Muscle of leg (tissue), 3 donors: ENCODE measurements at regions not wholly inside any gene's neighbourhood (a gene's known extent, or its start where the extent isn't known, plus 50 kb on each side); places are given as distances from the start of the nearest gene placed in this dataset.
"Not testable (repeated sequence)": the region's sequence is repeated elsewhere in the genome, so short reads cannot be mapped to it uniquely, and the experiment has no call there.

Experiments
- DNase-seq: peaks from one replicate; pipeline ENCODE4 v3.0.0; 2013
- H3K27ac ChIP-seq: one replicate; pipeline ENCODE4 v1.5.1; 2013; ENCODE audit warnings: mild to moderate bottlenecking, low read length, control low read depth
- H3K27me3 ChIP-seq: one replicate; pipeline ENCODE4 v1.6.1; 2013; ENCODE audit warnings: low read length; ENCODE audit not compliant: control insufficient read depth, insufficient read depth
- H3K36me3 ChIP-seq: one replicate; pipeline ENCODE4 v1.6.1; 2013; ENCODE audit warnings: low read length; ENCODE audit not compliant: control insufficient read depth, insufficient read depth
- H3K4me1 ChIP-seq: one replicate; pipeline ENCODE4 v1.6.1; 2013; ENCODE audit warnings: low read length; ENCODE audit not compliant: control insufficient read depth, insufficient read depth
- H3K4me3 ChIP-seq: one replicate; pipeline ENCODE4 v1.5.1; 2013; ENCODE audit warnings: low read length, control low read depth
- H3K9me3 ChIP-seq: replicated peaks from 2 replicates; pipeline ENCODE4 v1.6.1; 2013; ENCODE audit warnings: low read depth, low read length; ENCODE audit not compliant: control insufficient read depth
- WGBS: methylation state at CpG from one replicate; pipeline ENCODE4 v1.1.5; 2013; ENCODE audit warnings: missing lambda C conversion rate; ENCODE audit not compliant: insufficient coverage; 5-methylcytosine and 5-hydroxymethylcytosine counted together

- no peak for DNase-seq
- H3K9me3 ChIP-seq: no peaks in the 10 kb centered on the region
- H3K4me1 ChIP-seq: no peaks in the 10 kb centered on the region
- H3K27ac ChIP-seq: no peak overlapping the region
- no peak overlapping the region for H3K4me3 ChIP-seq
- 60% methylated on average over 1 of the region's 3 CpGs for WGBS
- H3K27me3 ChIP-seq: peaks cover 8% of the 10 kb centered on the region
- H3K36me3 ChIP-seq: no peaks in the 10 kb centered on the region
Observed at GRCh38 chr7:131924857-131925256, 368.4 kb upstream of the PODXL start.

- H3K27me3 ChIP-seq, H3K4me1 ChIP-seq, H3K36me3 ChIP-seq, DNase-seq, H3K27ac ChIP-seq, H3K4me3 ChIP-seq, H3K9me3 ChIP-seq: not testable (repeated sequence)
- 100% methylated on average over 3 of the region's 10 CpGs for WGBS
Observed at GRCh38 chr7:131922948-131923347, 366.5 kb upstream of the PODXL start.

- H3K4me1 ChIP-seq: no peaks in the 10 kb centered on the region
- DNase-seq: no peak
Observed at GRCh38 chr7:131921016-131921415, 364.6 kb upstream of the PODXL start.

GRCh38 chr7:131919920-131920709, 363.7 kb upstream of the PODXL start:
- H3K27me3 ChIP-seq: peaks cover 2% of the 10 kb centered on the region
- H3K27ac ChIP-seq: no peak overlapping the region
- H3K4me1 ChIP-seq: no peaks in the 10 kb centered on the region
- no peak for DNase-seq
- H3K4me3 ChIP-seq: no peak overlapping the region
- no peaks in the 10 kb centered on the region for H3K36me3 ChIP-seq
- 64% methylated on average over 5 of the region's 7 CpGs for WGBS
- H3K9me3 ChIP-seq: no peaks in the 10 kb centered on the region

More at GRCh38 chr7:131921016-131921415, 364.6 kb upstream of the PODXL start:
- H3K27ac ChIP-seq: no peak overlapping the region
- no peak overlapping the region for H3K4me3 ChIP-seq
- no peaks in the 10 kb centered on the region for H3K36me3 ChIP-seq
- peaks cover 2% of the 10 kb centered on the region for H3K27me3 ChIP-seq
- no peaks in the 10 kb centered on the region for H3K9me3 ChIP-seq
- WGBS: no CpG with 5 or more reads among the region's 1 CpG

- DNase-seq: no peak
- no peaks in the 10 kb centered on the region for H3K4me1 ChIP-seq
- 66% methylated on average over 2 of the region's 2 CpGs for WGBS
- H3K27me3 ChIP-seq: peaks cover 42% of the 10 kb centered on the region
- H3K27ac ChIP-seq: no peak overlapping the region
- no peaks in the 10 kb centered on the region for H3K36me3 ChIP-seq
- H3K9me3 ChIP-seq: no peaks in the 10 kb centered on the region
- H3K4me3 ChIP-seq: no peak overlapping the region
Observed at GRCh38 chr7:131911112-131911511, 354.7 kb upstream of the PODXL start.

- peaks cover 43% of the 10 kb centered on the region for H3K27me3 ChIP-seq
- H3K4me3 ChIP-seq: no peak overlapping the region
- DNase-seq: no peak
- no peaks in the 10 kb centered on the region for H3K4me1 ChIP-seq
- WGBS: 8% methylated on average over 60 of the region's 68 CpGs
- H3K9me3 ChIP-seq: no peaks in the 10 kb centered on the region
- no peaks in the 10 kb centered on the region for H3K36me3 ChIP-seq
- H3K27ac ChIP-seq: no peak overlapping the region
Observed at GRCh38 chr7:131909151-131909768, 352.8 kb upstream of the PODXL start.

GRCh38 chr7:131908714-131909113, 352.3 kb upstream of the PODXL start:
- no peak overlapping the region for H3K4me3 ChIP-seq

GRCh38 chr7:131905471-131905973, 349.1 kb upstream of the PODXL start:
- H3K27ac ChIP-seq: no peak overlapping the region
- peaks cover 2% of the 10 kb centered on the region for H3K9me3 ChIP-seq
- WGBS: no CpG with 5 or more reads among the region's 3 CpGs
- no peak for DNase-seq
- no peaks in the 10 kb centered on the region for H3K4me1 ChIP-seq
- H3K36me3 ChIP-seq: no peaks in the 10 kb centered on the region
- no peak overlapping the region for H3K4me3 ChIP-seq
- peaks cover 34% of the 10 kb centered on the region for H3K27me3 ChIP-seq

More at GRCh38 chr7:131908714-131909113, 352.3 kb upstream of the PODXL start:
- no peaks in the 10 kb centered on the region for H3K4me1 ChIP-seq
- H3K27ac ChIP-seq: no peak overlapping the region
- no peaks in the 10 kb centered on the region for H3K9me3 ChIP-seq
- H3K36me3 ChIP-seq: no peaks in the 10 kb centered on the region
- 45% methylated on average over 7 of the region's 7 CpGs for WGBS
- H3K27me3 ChIP-seq: peaks cover 43% of the 10 kb centered on the region
- DNase-seq: no peak

- H3K36me3 ChIP-seq: no peaks in the 10 kb centered on the region
- DNase-seq: no peak
- peaks cover 27% of the 10 kb centered on the region for H3K27me3 ChIP-seq
- H3K27ac ChIP-seq: no peak overlapping the region
- no peaks in the 10 kb centered on the region for H3K4me1 ChIP-seq
- H3K4me3 ChIP-seq: no peak overlapping the region
- WGBS: no CpG with 5 or more reads among the region's 3 CpGs
- H3K9me3 ChIP-seq: peaks cover 2% of the 10 kb centered on the region
Observed at GRCh38 chr7:131904760-131905327, 348.4 kb upstream of the PODXL start.

GRCh38 chr7:131903315-131903714, 346.9 kb upstream of the PODXL start:
- Histone ChIP-seq H3K27me3 (peaks cover 15% of the 10 kb centered on the region), H3K4me3 (no peak overlapping the region), H3K27ac (no peak overlapping the region), H3K36me3 (no peaks in the 10 kb centered on the region), H3K4me1 (no peaks in the 10 kb centered on the region), H3K9me3 (peaks cover 2% of the 10 kb centered on the region)
- WGBS: no CpG with 5 or more reads among the region's 1 CpG
- DNase-seq: no peak
